ENCODE measurements at regions not wholly inside any gene's neighbourhood (a gene's known extent, or its start where the extent isn't known, plus 50 kb on each side); places are given as distances from the start of the nearest gene placed in this dataset.
"Not testable (repeated sequence)": the region's sequence is repeated elsewhere in the genome, so short reads cannot be mapped to it uniquely, and the experiment has no call there.

DNA sequence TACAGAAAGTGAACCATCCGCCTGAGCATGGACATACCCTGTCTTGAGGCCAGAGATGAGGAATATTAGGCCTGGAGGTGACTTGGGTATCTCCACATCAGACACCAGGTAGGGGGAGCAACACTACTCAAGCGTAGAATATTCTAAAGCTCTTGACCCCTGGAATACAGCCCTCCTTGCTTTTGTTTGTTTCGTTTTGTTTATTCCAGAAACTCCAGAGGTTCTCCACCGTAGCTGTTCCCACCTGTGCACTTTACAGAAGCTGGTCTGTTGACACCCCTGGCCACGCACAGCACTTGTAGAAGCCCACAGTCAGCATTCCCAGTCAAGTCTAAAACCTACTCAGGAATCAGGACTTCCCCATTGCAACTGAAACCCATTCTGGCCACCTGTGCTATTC, 139.6 kb upstream of the NEBL start:
- TF ChIP-seq, protein P1, sequence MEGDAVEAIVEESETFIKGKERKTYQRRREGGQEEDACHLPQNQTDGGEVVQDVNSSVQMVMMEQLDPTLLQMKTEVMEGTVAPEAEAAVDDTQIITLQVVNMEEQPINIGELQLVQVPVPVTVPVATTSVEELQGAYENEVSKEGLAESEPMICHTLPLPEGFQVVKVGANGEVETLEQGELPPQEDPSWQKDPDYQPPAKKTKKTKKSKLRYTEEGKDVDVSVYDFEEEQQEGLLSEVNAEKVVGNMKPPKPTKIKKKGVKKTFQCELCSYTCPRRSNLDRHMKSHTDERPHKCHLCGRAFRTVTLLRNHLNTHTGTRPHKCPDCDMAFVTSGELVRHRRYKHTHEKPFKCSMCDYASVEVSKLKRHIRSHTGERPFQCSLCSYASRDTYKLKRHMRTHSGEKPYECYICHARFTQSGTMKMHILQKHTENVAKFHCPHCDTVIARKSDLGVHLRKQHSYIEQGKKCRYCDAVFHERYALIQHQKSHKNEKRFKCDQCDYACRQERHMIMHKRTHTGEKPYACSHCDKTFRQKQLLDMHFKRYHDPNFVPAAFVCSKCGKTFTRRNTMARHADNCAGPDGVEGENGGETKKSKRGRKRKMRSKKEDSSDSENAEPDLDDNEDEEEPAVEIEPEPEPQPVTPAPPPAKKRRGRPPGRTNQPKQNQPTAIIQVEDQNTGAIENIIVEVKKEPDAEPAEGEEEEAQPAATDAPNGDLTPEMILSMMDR (IDR thresholded peaks at IDR 0.05; ENCODE audit: unreplicated experiment) = no peak
- no peak overlapping the region for H3K27ac Mint-ChIP-seq (ENCODE audit: unreplicated experiment)
- no peak for DNase-seq (ENCODE audit: low spot score)
- H3K27me3 Mint-ChIP-seq (ENCODE audit: unreplicated experiment) = peaks cover 2% of the 10 kb centered on the region
- H3K9me3 Mint-ChIP-seq (ENCODE audit: unreplicated experiment) = no peaks in the 10 kb centered on the region
- no peak overlapping the region for H3K4me3 Mint-ChIP-seq (ENCODE audit: unreplicated experiment)
- H3K36me3 Mint-ChIP-seq (ENCODE audit: low read depth, unreplicated experiment) = no peaks in the 10 kb centered on the region
- H3K4me1 Mint-ChIP-seq (ENCODE audit: unreplicated experiment) = no peaks in the 10 kb centered on the region

GRCh38 chr10:21034770-21035169, 137.7 kb upstream of the NEBL start:
- not testable (repeated sequence) for H3K27me3 Mint-ChIP-seq (ENCODE audit: unreplicated experiment); H3K4me1 Mint-ChIP-seq (ENCODE audit: unreplicated experiment); DNase-seq (ENCODE audit: low spot score); H3K36me3 Mint-ChIP-seq (ENCODE audit: low read depth, unreplicated experiment); H3K27ac Mint-ChIP-seq (ENCODE audit: unreplicated experiment); H3K9me3 Mint-ChIP-seq (ENCODE audit: unreplicated experiment); H3K4me3 Mint-ChIP-seq (ENCODE audit: unreplicated experiment)

DNA sequence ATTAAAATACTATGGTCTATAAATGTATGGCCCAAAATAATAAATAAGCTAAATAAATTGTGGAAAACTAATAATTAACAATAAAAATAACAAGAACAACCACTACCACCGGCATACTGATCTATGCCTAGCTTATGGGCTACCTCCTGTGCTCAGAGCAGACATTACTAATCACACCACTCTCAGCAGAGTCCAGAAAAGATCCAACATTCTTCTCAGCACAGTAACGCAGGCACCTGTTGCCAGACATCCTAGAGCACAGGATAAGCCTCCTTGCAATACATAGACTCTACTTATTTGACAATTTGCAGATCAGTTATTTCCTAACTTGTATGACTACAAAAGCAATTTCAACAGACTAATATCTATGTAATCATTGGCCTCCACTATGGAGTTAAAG, 137.1 kb upstream of the NEBL start:
- Mint-ChIP-seq H3K27me3 (ENCODE audit: unreplicated experiment) (peaks cover 3% of the 10 kb centered on the region), H3K4me3 (ENCODE audit: unreplicated experiment) (no peak overlapping the region), H3K36me3 (ENCODE audit: low read depth, unreplicated experiment) (peaks cover 5% of the 10 kb centered on the region), H3K27ac (ENCODE audit: unreplicated experiment) (no peak overlapping the region), H3K4me1 (ENCODE audit: unreplicated experiment) (no peaks in the 10 kb centered on the region), H3K9me3 (ENCODE audit: unreplicated experiment) (no peaks in the 10 kb centered on the region)
- TF ChIP-seq, protein P1 (IDR thresholded peaks at IDR 0.05; ENCODE audit: unreplicated experiment) = no peak
- no peak for DNase-seq (ENCODE audit: low spot score)

DNA sequence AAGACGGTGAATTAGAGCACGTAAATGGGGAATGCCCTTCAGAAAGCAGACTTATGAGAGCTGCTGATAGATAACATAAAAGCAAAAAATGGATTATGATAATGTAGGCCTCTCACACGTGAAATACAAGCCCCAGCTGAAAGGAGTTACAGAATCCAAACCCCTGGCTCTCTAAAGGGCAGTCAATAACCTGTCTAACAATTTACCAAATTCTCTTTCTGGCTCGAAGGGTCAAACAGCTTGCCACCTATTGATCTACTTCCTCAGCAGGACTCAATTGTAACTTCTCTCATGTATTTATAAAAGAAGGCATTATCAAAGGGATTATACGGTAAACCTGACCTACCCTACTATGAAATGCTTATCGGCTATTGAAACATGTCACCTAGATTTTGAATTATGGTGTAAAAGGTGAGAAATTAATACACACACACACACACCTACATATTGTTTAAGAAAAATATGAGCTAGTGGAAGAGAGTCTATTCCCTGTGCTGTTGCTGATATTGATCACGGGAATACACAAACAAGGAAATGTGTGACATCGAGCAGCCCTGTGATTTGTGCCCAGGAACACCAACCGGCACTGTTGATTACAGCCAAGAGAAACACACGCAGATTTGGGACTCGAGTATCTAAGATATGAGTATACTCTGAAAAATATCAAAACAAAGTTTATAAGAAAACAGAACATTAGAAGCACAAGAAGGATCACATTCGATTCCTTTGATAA, 135.6 kb upstream of the NEBL start:
- Mint-ChIP-seq H3K4me1 (ENCODE audit: unreplicated experiment) (no peaks in the 10 kb centered on the region), H3K4me3 (ENCODE audit: unreplicated experiment) (no peak overlapping the region), H3K9me3 (ENCODE audit: unreplicated experiment) (no peaks in the 10 kb centered on the region), H3K36me3 (ENCODE audit: low read depth, unreplicated experiment) (peaks cover 5% of the 10 kb centered on the region), H3K27ac (ENCODE audit: unreplicated experiment) (no peak overlapping the region), H3K27me3 (ENCODE audit: unreplicated experiment) (peaks cover 3% of the 10 kb centered on the region)
- TF ChIP-seq, protein P1 (IDR thresholded peaks at IDR 0.05; ENCODE audit: unreplicated experiment) = no peak
- no peak for DNase-seq (ENCODE audit: low spot score)

- TF ChIP-seq, protein P1 (IDR thresholded peaks at IDR 0.05; ENCODE audit: unreplicated experiment) = no peak
- DNase-seq (ENCODE audit: low spot score) = no peak
- peaks cover 3% of the 10 kb centered on the region for H3K27me3 Mint-ChIP-seq (ENCODE audit: unreplicated experiment)
- no peak overlapping the region for H3K4me3 Mint-ChIP-seq (ENCODE audit: unreplicated experiment)
- H3K4me1 Mint-ChIP-seq (ENCODE audit: unreplicated experiment) = no peaks in the 10 kb centered on the region
- H3K36me3 Mint-ChIP-seq (ENCODE audit: low read depth, unreplicated experiment) = peaks cover 5% of the 10 kb centered on the region
- H3K9me3 Mint-ChIP-seq (ENCODE audit: unreplicated experiment) = no peaks in the 10 kb centered on the region
- H3K27ac Mint-ChIP-seq (ENCODE audit: unreplicated experiment) = no peak overlapping the region
These were observed 134.2 kb upstream of the NEBL start for GRCh38 chr10:21031232-21031795.
